22Rv1 (cell line): ENCODE measurements at regions not wholly inside any gene's neighbourhood (a gene's known extent, or its start where the extent isn't known, plus 50 kb on each side); places are given as distances from the start of the nearest gene placed in this dataset.

Source experiments
- ZFX ChIP-seq: fragments of 450-650 bp; IDR thresholded peaks from 2 replicates; pipeline ENCODE4 v1.6.1; 2017; ENCODE audit warnings: antibody characterized with exemption, borderline replicate concordance
- TF ChIP-seq, protein P1 (sequence below): fragments of 450-650 bp; IDR thresholded peaks from 2 replicates; pipeline ENCODE4 v1.5.1; 2017; ENCODE audit warnings: mild to moderate bottlenecking

GRCh38 chr5:104643320-104643719, 1080.7 kb upstream of the NUDT12 start:
- TF ChIP-seq, protein P1, sequence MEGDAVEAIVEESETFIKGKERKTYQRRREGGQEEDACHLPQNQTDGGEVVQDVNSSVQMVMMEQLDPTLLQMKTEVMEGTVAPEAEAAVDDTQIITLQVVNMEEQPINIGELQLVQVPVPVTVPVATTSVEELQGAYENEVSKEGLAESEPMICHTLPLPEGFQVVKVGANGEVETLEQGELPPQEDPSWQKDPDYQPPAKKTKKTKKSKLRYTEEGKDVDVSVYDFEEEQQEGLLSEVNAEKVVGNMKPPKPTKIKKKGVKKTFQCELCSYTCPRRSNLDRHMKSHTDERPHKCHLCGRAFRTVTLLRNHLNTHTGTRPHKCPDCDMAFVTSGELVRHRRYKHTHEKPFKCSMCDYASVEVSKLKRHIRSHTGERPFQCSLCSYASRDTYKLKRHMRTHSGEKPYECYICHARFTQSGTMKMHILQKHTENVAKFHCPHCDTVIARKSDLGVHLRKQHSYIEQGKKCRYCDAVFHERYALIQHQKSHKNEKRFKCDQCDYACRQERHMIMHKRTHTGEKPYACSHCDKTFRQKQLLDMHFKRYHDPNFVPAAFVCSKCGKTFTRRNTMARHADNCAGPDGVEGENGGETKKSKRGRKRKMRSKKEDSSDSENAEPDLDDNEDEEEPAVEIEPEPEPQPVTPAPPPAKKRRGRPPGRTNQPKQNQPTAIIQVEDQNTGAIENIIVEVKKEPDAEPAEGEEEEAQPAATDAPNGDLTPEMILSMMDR: no peak
- TF ChIP-seq ZFX: no peak
